ENCODE measurements at regions not wholly inside any gene's neighbourhood (a gene's known extent, or its start where the extent isn't known, plus 50 kb on each side); places are given as distances from the start of the nearest gene placed in this dataset.

DNA sequence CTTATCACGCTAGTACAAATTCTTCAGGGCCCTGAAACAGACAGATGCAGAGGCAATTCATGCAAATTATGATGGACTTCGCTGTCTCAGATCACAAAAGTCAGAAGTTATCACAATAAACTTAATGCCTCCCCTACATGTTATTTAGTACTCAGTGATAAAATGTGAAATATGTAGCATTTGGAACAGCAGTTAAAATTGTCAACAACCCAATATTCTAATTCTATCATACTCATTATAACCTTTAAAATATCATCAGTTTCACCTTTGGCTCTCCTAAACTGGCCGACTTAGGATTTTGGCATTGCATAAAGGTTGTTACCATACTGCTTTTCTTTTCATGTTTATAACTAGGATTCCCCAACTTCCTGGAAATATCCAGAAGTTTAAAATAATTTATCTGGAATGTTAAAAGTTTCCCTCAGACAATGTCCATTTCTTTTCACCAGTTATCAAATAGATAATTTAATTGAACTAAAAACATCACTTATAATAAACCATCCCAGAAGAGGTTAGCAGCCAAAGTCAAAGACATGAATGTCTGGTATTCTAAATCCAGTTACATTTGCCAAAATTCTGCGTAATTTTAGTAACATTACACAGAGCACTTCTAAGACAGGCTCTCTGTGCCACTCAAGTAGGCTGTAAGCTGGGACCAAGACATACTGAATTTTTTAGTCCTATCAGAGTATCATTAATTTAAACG, 239.8 kb downstream of the RBM43 start:
- TF ChIP-seq, protein P1, sequence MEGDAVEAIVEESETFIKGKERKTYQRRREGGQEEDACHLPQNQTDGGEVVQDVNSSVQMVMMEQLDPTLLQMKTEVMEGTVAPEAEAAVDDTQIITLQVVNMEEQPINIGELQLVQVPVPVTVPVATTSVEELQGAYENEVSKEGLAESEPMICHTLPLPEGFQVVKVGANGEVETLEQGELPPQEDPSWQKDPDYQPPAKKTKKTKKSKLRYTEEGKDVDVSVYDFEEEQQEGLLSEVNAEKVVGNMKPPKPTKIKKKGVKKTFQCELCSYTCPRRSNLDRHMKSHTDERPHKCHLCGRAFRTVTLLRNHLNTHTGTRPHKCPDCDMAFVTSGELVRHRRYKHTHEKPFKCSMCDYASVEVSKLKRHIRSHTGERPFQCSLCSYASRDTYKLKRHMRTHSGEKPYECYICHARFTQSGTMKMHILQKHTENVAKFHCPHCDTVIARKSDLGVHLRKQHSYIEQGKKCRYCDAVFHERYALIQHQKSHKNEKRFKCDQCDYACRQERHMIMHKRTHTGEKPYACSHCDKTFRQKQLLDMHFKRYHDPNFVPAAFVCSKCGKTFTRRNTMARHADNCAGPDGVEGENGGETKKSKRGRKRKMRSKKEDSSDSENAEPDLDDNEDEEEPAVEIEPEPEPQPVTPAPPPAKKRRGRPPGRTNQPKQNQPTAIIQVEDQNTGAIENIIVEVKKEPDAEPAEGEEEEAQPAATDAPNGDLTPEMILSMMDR (IDR thresholded peaks at IDR 0.05), result no peak
- TF ChIP-seq CREB1 (CRISPR knock-in tag; IDR thresholded peaks at IDR 0.05) (no peak), TP53 (CRISPR knock-in tag; IDR thresholded peaks at IDR 0.05) (no peak), NFATC4 (CRISPR knock-in tag; IDR thresholded peaks at IDR 0.05) (no peak), CBFB (CRISPR knock-in tag; IDR thresholded peaks at IDR 0.05; ENCODE audit: low read depth) (no peak), ZNF121 (CRISPR knock-in tag; IDR thresholded peaks at IDR 0.05) (no peak), TEAD4 (CRISPR knock-in tag; IDR thresholded peaks at IDR 0.05) (no peak), FOXJ3 (CRISPR knock-in tag; IDR thresholded peaks at IDR 0.05; ENCODE audit: borderline replicate concordance) (no peak), ZNF138 (CRISPR knock-in tag; conservative IDR thresholded peaks at IDR 0.05) (no peak), ETV6 (CRISPR knock-in tag; IDR thresholded peaks at IDR 0.05) (no peak)
- TF ChIP-seq, protein P2, sequence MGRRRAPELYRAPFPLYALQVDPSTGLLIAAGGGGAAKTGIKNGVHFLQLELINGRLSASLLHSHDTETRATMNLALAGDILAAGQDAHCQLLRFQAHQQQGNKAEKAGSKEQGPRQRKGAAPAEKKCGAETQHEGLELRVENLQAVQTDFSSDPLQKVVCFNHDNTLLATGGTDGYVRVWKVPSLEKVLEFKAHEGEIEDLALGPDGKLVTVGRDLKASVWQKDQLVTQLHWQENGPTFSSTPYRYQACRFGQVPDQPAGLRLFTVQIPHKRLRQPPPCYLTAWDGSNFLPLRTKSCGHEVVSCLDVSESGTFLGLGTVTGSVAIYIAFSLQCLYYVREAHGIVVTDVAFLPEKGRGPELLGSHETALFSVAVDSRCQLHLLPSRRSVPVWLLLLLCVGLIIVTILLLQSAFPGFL (CRISPR knock-in tag; IDR thresholded peaks at IDR 0.05; ENCODE audit: borderline replicate concordance), result no peak
- TF ChIP-seq, protein P3, sequence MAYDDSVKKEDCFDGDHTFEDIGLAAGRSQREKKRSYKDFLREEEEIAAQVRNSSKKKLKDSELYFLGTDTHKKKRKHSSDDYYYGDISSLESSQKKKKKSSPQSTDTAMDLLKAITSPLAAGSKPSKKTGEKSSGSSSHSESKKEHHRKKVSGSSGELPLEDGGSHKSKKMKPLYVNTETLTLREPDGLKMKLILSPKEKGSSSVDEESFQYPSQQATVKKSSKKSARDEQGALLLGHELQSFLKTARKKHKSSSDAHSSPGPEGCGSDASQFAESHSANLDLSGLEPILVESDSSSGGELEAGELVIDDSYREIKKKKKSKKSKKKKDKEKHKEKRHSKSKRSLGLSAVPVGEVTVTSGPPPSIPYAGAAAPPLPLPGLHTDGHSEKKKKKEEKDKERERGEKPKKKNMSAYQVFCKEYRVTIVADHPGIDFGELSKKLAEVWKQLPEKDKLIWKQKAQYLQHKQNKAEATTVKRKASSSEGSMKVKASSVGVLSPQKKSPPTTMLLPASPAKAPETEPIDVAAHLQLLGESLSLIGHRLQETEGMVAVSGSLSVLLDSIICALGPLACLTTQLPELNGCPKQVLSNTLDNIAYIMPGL (CRISPR knock-in tag; IDR thresholded peaks at IDR 0.05), result no peak
- TF ChIP-seq, protein P4, sequence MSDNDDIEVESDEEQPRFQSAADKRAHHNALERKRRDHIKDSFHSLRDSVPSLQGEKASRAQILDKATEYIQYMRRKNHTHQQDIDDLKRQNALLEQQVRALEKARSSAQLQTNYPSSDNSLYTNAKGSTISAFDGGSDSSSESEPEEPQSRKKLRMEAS (CRISPR knock-in tag; IDR thresholded peaks at IDR 0.05), result no peak
- TF ChIP-seq, protein P5, sequence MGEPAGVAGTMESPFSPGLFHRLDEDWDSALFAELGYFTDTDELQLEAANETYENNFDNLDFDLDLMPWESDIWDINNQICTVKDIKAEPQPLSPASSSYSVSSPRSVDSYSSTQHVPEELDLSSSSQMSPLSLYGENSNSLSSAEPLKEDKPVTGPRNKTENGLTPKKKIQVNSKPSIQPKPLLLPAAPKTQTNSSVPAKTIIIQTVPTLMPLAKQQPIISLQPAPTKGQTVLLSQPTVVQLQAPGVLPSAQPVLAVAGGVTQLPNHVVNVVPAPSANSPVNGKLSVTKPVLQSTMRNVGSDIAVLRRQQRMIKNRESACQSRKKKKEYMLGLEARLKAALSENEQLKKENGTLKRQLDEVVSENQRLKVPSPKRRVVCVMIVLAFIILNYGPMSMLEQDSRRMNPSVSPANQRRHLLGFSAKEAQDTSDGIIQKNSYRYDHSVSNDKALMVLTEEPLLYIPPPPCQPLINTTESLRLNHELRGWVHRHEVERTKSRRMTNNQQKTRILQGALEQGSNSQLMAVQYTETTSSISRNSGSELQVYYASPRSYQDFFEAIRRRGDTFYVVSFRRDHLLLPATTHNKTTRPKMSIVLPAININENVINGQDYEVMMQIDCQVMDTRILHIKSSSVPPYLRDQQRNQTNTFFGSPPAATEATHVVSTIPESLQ (CRISPR knock-in tag; IDR thresholded peaks at IDR 0.05), result no peak

Data from WTC11 (cell line).